Mucosa of rectum (tissue), 2 donors: ENCODE measurements at regions not wholly inside any gene's neighbourhood (a gene's known extent, or its start where the extent isn't known, plus 50 kb on each side); places are given as distances from the start of the nearest gene placed in this dataset.

ENCODE experiments used
- H3K27ac ChIP-seq, 2 donors: one replicate each; pipeline ENCODE4 v1.7.0; 2013; ENCODE audit warnings: inconsistent platforms in 2 of 2, low read depth in 2 of 2, low read length in 2 of 2
- H3K27me3 ChIP-seq, 2 donors: one replicate each; pipeline ENCODE4 v1.7.0; 2013; ENCODE audit warnings: low read length in 2 of 2; ENCODE audit not compliant: control insufficient read depth in 2 of 2, insufficient read depth in 2 of 2
- H3K36me3 ChIP-seq, 2 donors: one replicate each; pipeline ENCODE4 v1.7.0; 2013; ENCODE audit warnings: low read length in 2 of 2; ENCODE audit not compliant: control insufficient read depth in 2 of 2, insufficient read depth in 2 of 2
- H3K4me1 ChIP-seq, 2 donors: one replicate each; pipeline ENCODE4 v1.7.0; 2013; ENCODE audit warnings: low read length in 2 of 2, mild to moderate bottlenecking in 1 of 2; ENCODE audit not compliant: control insufficient read depth in 2 of 2, insufficient read depth in 2 of 2
- H3K4me3 ChIP-seq, 2 donors: one replicate each; pipeline ENCODE4 v1.7.0; 2013; ENCODE audit warnings: low read length in 2 of 2
- H3K9ac ChIP-seq, 2 donors: one replicate each; pipeline ENCODE4 v1.7.0; 2013; ENCODE audit warnings: low read length in 2 of 2, low read depth in 1 of 2, mild to moderate bottlenecking in 1 of 2
- H3K9me3 ChIP-seq, 2 donors: one replicate each; pipeline ENCODE4 v1.7.0; 2013; ENCODE audit warnings: low read length in 2 of 2; ENCODE audit not compliant: control insufficient read depth in 2 of 2
- donor health status: healthy.
- donor health status: Normal muscosa, but diverticular disease.

- Histone ChIP-seq H3K36me3 (no peaks in the 10 kb centered on the region), H3K27me3 (no peaks in the 10 kb centered on the region), H3K9me3 (no peaks in the 10 kb centered on the region), H3K4me3 (no peak overlapping the region), H3K9ac (no peak overlapping the region), H3K27ac (no peak overlapping the region), H3K4me1 (no peaks in the 10 kb centered on the region)
These were observed 601.0 kb downstream of the TLE1 start for GRCh38 chr9:81088341-81088740.

GRCh38 chr9:81086416-81086815, 602.9 kb downstream of the TLE1 start:
- Histone ChIP-seq H3K9me3 (no peaks in the 10 kb centered on the region), H3K4me3 (no peak overlapping the region), H3K27me3 (no peaks in the 10 kb centered on the region), H3K9ac (no peak overlapping the region), H3K27ac (no peak overlapping the region), H3K36me3 (no peaks in the 10 kb centered on the region), H3K4me1 (no peaks in the 10 kb centered on the region)

DNA sequence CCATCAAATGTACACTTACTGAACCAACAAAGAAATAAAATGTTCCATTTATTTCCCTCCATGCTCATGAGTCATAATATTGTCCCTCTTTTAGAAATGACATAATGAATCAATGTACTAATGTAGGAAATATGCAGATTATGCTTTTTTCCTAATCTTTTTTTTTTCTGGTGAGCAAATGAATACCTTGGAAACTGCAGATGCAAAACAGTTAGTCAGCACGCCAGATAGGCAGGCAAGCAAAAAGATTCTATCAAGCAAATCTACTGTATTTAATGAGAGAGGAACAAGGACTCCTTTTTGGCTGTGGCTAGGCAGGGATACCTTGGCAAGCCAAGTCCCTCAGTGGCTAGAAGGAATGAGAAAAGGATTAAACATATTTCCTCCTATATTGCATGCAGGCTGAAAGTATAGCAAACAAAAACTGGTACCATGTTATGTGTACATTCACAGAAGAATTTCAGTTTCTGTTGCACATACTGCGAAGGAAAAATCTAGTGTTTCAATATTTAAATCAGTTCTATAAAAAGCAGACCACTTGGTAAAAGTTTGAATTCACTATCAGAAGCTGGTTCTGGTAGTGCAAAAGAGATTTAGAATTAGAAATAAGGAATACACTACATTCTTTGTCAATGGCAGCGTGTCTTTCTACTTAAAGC, 605.4 kb downstream of the TLE1 start:
- no peaks in the 10 kb centered on the region for H3K27me3 ChIP-seq
- H3K4me3 ChIP-seq: no peak overlapping the region
- H3K27ac ChIP-seq: no peak overlapping the region
- no peaks in the 10 kb centered on the region for H3K9me3 ChIP-seq
- H3K9ac ChIP-seq: no peak overlapping the region
- H3K36me3 ChIP-seq: no peaks in the 10 kb centered on the region
- H3K4me1 ChIP-seq: no peaks in the 10 kb centered on the region

GRCh38 chr9:81083067-81083466, 606.3 kb downstream of the TLE1 start:
- H3K4me1 ChIP-seq: no peaks in the 10 kb centered on the region
- H3K36me3 ChIP-seq: no peaks in the 10 kb centered on the region
- H3K9ac ChIP-seq: no peak overlapping the region

GRCh38 chr9:81082221-81082620, 607.1 kb downstream of the TLE1 start:
- H3K9ac ChIP-seq: no peak overlapping the region
- H3K27ac ChIP-seq: no peak overlapping the region

More at GRCh38 chr9:81083067-81083466, 606.3 kb downstream of the TLE1 start:
- H3K9me3 ChIP-seq: no peaks in the 10 kb centered on the region
- H3K27ac ChIP-seq: no peak overlapping the region
- H3K27me3 ChIP-seq: no peaks in the 10 kb centered on the region
- H3K4me3 ChIP-seq: no peak overlapping the region

GRCh38 chr9:81080900-81081299, 608.4 kb downstream of the TLE1 start:
- H3K9ac ChIP-seq: no peak overlapping the region
- no peaks in the 10 kb centered on the region for H3K4me1 ChIP-seq
- no peaks in the 10 kb centered on the region for H3K36me3 ChIP-seq
- H3K27ac ChIP-seq: no peak overlapping the region
- no peaks in the 10 kb centered on the region for H3K27me3 ChIP-seq
- no peak overlapping the region for H3K4me3 ChIP-seq
- H3K9me3 ChIP-seq: no peaks in the 10 kb centered on the region

More at GRCh38 chr9:81082221-81082620, 607.1 kb downstream of the TLE1 start:
- Histone ChIP-seq H3K9me3 (no peaks in the 10 kb centered on the region), H3K36me3 (no peaks in the 10 kb centered on the region), H3K4me3 (no peak overlapping the region), H3K27me3 (no peaks in the 10 kb centered on the region), H3K4me1 (no peaks in the 10 kb centered on the region)

- Histone ChIP-seq H3K9ac (no peak overlapping the region), H3K27me3 (no peaks in the 10 kb centered on the region), H3K27ac (no peak overlapping the region), H3K36me3 (no peaks in the 10 kb centered on the region), H3K4me3 (no peak overlapping the region), H3K4me1 (no peaks in the 10 kb centered on the region), H3K9me3 (no peaks in the 10 kb centered on the region)
These were observed 609.2 kb downstream of the TLE1 start for GRCh38 chr9:81080185-81080584.

DNA sequence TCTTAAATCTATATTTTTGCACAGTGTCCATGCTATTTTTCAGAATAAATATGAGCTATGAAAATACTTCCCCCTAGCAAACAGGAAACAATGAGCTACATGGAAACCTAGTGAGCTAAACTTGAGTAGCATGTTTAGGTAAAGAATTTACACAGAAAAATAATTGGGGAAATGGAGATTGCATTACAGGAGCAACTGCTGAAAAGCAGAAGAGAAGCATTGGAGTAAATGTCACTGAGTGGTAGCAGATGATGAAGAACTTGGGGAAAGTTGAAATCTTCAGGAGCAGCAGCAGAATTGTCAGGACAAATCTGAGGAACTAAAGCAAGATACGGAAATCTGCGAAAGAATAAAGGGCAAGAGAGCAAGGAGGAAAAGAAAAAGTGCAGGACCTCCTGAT, 610.3 kb downstream of the TLE1 start:
- Histone ChIP-seq H3K27me3 (no peaks in the 10 kb centered on the region), H3K4me3 (no peak overlapping the region), H3K9me3 (no peaks in the 10 kb centered on the region), H3K4me1 (no peaks in the 10 kb centered on the region), H3K36me3 (no peaks in the 10 kb centered on the region), H3K9ac (no peak overlapping the region), H3K27ac (no peak overlapping the region)

DNA sequence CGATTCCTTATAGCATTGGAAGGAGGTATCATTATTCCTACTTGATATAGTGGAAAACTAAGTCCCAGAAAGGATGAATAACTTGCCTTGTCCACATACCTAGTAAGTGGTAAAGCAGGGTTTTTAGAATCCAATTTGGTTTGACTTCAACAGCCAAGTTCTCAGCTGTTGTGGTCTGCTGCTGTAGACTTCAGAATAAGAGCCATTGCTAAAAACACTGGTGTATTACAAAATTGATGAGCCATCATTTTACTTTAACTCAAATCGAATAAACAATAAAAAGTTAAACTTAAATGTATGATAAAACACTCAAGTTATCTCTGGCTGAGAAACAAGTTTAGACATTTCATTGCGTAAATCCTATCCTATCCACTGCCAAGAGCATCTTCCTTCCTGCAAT, 610.8 kb downstream of the TLE1 start:
- H3K4me3 ChIP-seq: no peak overlapping the region
- H3K36me3 ChIP-seq: no peaks in the 10 kb centered on the region
- no peak overlapping the region for H3K27ac ChIP-seq
- no peaks in the 10 kb centered on the region for H3K4me1 ChIP-seq
- H3K9me3 ChIP-seq: no peaks in the 10 kb centered on the region
- H3K9ac ChIP-seq: no peak overlapping the region
- H3K27me3 ChIP-seq: no peaks in the 10 kb centered on the region

GRCh38 chr9:81077572-81077971, 611.8 kb downstream of the TLE1 start:
- H3K27ac ChIP-seq: no peak overlapping the region
- no peaks in the 10 kb centered on the region for H3K27me3 ChIP-seq
- H3K9me3 ChIP-seq: no peaks in the 10 kb centered on the region
- H3K4me3 ChIP-seq: no peak overlapping the region
- H3K9ac ChIP-seq: no peak overlapping the region
- H3K36me3 ChIP-seq: no peaks in the 10 kb centered on the region
- no peaks in the 10 kb centered on the region for H3K4me1 ChIP-seq

- Histone ChIP-seq H3K9me3 (no peaks in the 10 kb centered on the region), H3K4me1 (no peaks in the 10 kb centered on the region), H3K36me3 (no peaks in the 10 kb centered on the region), H3K9ac (no peak overlapping the region), H3K27ac (no peak overlapping the region), H3K27me3 (no peaks in the 10 kb centered on the region), H3K4me3 (no peak overlapping the region)
These were observed 613.2 kb downstream of the TLE1 start for GRCh38 chr9:81076131-81076530.
